Heart right ventricle (tissue), 16 donors: ENCODE measurements at regions not wholly inside any gene's neighbourhood (a gene's known extent, or its start where the extent isn't known, plus 50 kb on each side); places are given as distances from the start of the nearest gene placed in this dataset.

Experiments used
- ATAC-seq, 8 donors: fragments of 200-7000 bp; cut with Tn5 transposase; one replicate each; pipeline ENCODE4 v1.9.1; 2020; ENCODE audit warnings: mild to moderate bottlenecking in 8 of 8, moderate library complexity in 8 of 8, moderate number of reproducible peaks in 1 of 8
- DNase-seq, 2 donors: peaks; one replicate each; pipeline ENCODE4 v3.0.0-alpha.2; 2020
- H3K27ac ChIP-seq, 10 donors: fragments of 200-600 bp; sonication (generic) in 2 of 10; one replicate each; pipeline versions ENCODE4 v1.5.0 to v1.8.0; 2020 to 2022; ENCODE audit warnings: mild to moderate bottlenecking in 3 of 10
- H3K27me3 ChIP-seq, 7 donors: fragments of 200-600 bp; one replicate each; pipeline ENCODE4 v1.8.0; 2021 to 2022; ENCODE audit warnings: mild to moderate bottlenecking in 2 of 7
- H3K36me3 ChIP-seq, 9 donors: fragments of 200-600 bp; sonication (generic) in 1 of 9; one replicate each; pipeline versions ENCODE4 v1.5.0 to v1.8.0; 2020 to 2022; ENCODE audit warnings: mild to moderate bottlenecking in 2 of 9
- H3K4me1 ChIP-seq, 9 donors: fragments of 200-600 bp; sonication (generic) in 1 of 9; one replicate each; pipeline versions ENCODE4 v1.5.0 to v1.8.0; 2020 to 2022; ENCODE audit warnings: mild to moderate bottlenecking in 4 of 9
- H3K4me3 ChIP-seq, 10 donors: fragments of 200-600 bp; sonication (generic) in 2 of 10; one replicate each; pipeline versions ENCODE4 v1.5.0 to v1.8.0; 2020 to 2022; ENCODE audit warnings: mild to moderate bottlenecking in 7 of 10, moderate library complexity in 2 of 10
- H3K9me3 ChIP-seq, 11 donors: fragments of 200-600 bp in 10 of 11; sonication (generic) in 2 of 11; one replicate each; pipeline versions ENCODE4 v1.5.0 to v1.8.0; 2013 to 2022; ENCODE audit warnings: mild to moderate bottlenecking in 2 of 11, control low read depth in 1 of 11, moderate library complexity in 1 of 11
- CTCF ChIP-seq, 9 donors: fragments of 200-600 bp; sonication (generic) in 2 of 9; IDR thresholded peaks; one replicate each; pipeline versions ENCODE4 v1.5.0 to v1.8.0; 2021 to 2022; ENCODE audit warnings: antibody characterized with exemption in 9 of 9, mild to moderate bottlenecking in 5 of 9, moderate library complexity in 1 of 9
- WGBS, 2 donors: extraction: QIAGEN DNeasy Blood & Tissue Kit; methylation state at CpG; one replicate each; pipeline ENCODE4 v1.1.7; 2013; ENCODE audit warnings: inconsistent platforms in 1 of 2; 5-methylcytosine and 5-hydroxymethylcytosine counted together
- intact Hi-C, 10 donors: fragments of 100-400 bp; cut with DNase I; formaldehyde crosslinking; loops; one replicate each; pipeline versions ENCODE4 v1.11.1 to v1.14.2; 2022
- donor health status: Arrhythmogenic right ventricular cardiomyopathy.
- donor health status: ischemic (EF 13 %, LVEDD 7.1; RV severe dilation, severe dysfunction).
- donor health status: healthy with polysubstance abuse.
- donor health status: DM: no; HTN: yes; CAD: no.
- donor health status: DM: no; HTN: no; CAD: no.
- donor health status: ischemic (EF 25% LVEDD 6.9; RV normal size, moderate dysfunction).
- donor health status: ischemic (EF 25% LVEDD 5.7; RV mildly dilated, moderate dysfunction).
- donor health status: healthy.
- donor health status: DM: yes; HTN: yes; CAD: no.
- donor health status: Ischemic cardiomyopathy.
- donor health status: ischemic (EF 35%, LVEDD 5.7; RV mildly dilated, moderate dysfunction).
- donor health status: nonischemic (EF 11% LVEDD 7.7; RV severe dilation, severe dysfunction).
- donor health status: DM: yes; HTN: yes; CAD: no.
- donor health status: PGD.
- donor health status: ischemic (EF 29% LVEDD 5.4; RV normal size, mild dysfunction).
- donor health status: nonischemic (EF 23%, LVEDD 6.1; RV moderate dilation, normal function).

GRCh38 chr5:114221807-114222206 lies 140.1 kb upstream of the KCNN2 start:
- Histone ChIP-seq H3K9me3 (peaks cover 0 to 47% (median 0%) of the 10 kb centered on the region in 11 donors), H3K27me3 (no peaks in the 10 kb centered on the region), H3K27ac (no peak overlapping the region), H3K4me1 (no peaks in the 10 kb centered on the region), H3K4me3 (no peak overlapping the region), H3K36me3 (no peaks in the 10 kb centered on the region)
- no peak for ATAC-seq
- WGBS, 2 donors = 88 to 92% methylated on average over 1 of the region's 1 CpG
- no peak for DNase-seq
- no peak for TF ChIP-seq CTCF (IDR thresholded peaks at IDR 0.05)
- intact Hi-C loops = loop anchor here in 3 of 10 donors (5.0 to 10.0 kb wide), 3 partner anchors 97 to 120 kb away; no protein-coding TSS in a partner anchor

GRCh38 chr5:114223866-114224265 lies 138.0 kb upstream of the KCNN2 start:
- H3K4me1 ChIP-seq = no peaks in the 10 kb centered on the region
- peak in 8 of 9 donors; percentile 22 to 54 (median 38) for TF ChIP-seq CTCF (IDR thresholded peaks at IDR 0.05)
- intact Hi-C loops = loop anchor here in 3 of 10 donors (5.0 to 10.0 kb wide), 3 partner anchors 99 to 122 kb away; no protein-coding TSS in a partner anchor
- H3K4me3 ChIP-seq = no peak overlapping the region
- H3K27ac ChIP-seq = no peak overlapping the region
- no peaks in the 10 kb centered on the region for H3K36me3 ChIP-seq
- peaks cover 0 to 31% (median 0%) of the 10 kb centered on the region in 11 donors for H3K9me3 ChIP-seq
- no peak for DNase-seq
- ATAC-seq = no peak
- H3K27me3 ChIP-seq = no peaks in the 10 kb centered on the region
- WGBS, 2 donors = 92 to 100% methylated on average over 1 of the region's 1 CpG

GRCh38 chr5:114237766-114238165 lies 124.1 kb upstream of the KCNN2 start:
- Histone ChIP-seq H3K36me3 (no peaks in the 10 kb centered on the region), H3K27me3 (no peaks in the 10 kb centered on the region), H3K9me3 (peaks cover 0 to 5% (median 0%) of the 10 kb centered on the region in 11 donors), H3K4me3 (no peak overlapping the region), H3K4me1 (no peaks in the 10 kb centered on the region), H3K27ac (no peak overlapping the region)
- DNase-seq (no peak), ATAC-seq (no peak)
- WGBS, 2 donors = 74 to 83% methylated on average over 5 of the region's 5 CpGs
- intact Hi-C loops = no loop called here
- TF ChIP-seq CTCF (IDR thresholded peaks at IDR 0.05) = no peak

GRCh38 chr5:114238771-114239313 lies 123.0 kb upstream of the KCNN2 start:
- ATAC-seq (no peak), DNase-seq (no peak)
- no peak overlapping the region for H3K4me3 ChIP-seq
- H3K9me3 ChIP-seq = peaks cover 0 to 3% (median 0%) of the 10 kb centered on the region in 11 donors
- no peak for TF ChIP-seq CTCF (IDR thresholded peaks at IDR 0.05)
- H3K27me3 ChIP-seq = no peaks in the 10 kb centered on the region
- no peaks in the 10 kb centered on the region for H3K36me3 ChIP-seq
- no peak overlapping the region for H3K27ac ChIP-seq
- intact Hi-C loops = no loop called here
- no peaks in the 10 kb centered on the region for H3K4me1 ChIP-seq
